ENCODE measurements at regions not wholly inside any gene's neighbourhood (a gene's known extent, or its start where the extent isn't known, plus 50 kb on each side); places are given as distances from the start of the nearest gene placed in this dataset.

DNA sequence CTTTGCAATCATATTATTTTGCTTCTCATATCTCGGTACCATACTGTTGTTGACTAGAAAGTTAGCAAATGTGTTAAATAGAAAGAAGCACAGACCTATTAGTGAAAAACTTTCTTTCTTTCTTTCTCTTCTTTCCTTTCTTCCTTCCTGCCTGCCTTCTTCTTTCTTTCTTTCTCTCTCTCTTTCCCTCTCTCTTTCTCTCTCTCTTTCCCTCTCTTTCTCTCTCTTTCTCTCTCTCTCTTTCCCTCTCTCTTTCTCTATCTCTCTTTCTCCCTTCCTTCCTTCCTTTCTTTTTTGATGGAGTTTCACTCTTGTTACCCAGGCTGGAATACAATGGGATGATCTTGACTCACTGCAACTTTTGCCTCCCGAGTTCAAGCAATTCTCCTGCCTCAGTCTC lies 1160.6 kb downstream of the GATA3 start:
- no peak for FAIRE-seq
- TF ChIP-seq POLR2A (IDR thresholded peaks at IDR 0.05; ENCODE audit: low read depth, low read length) (no peak), TAF1 (IDR thresholded peaks at IDR 0.05; ENCODE audit: borderline replicate concordance, low read depth, low read length) (no peak), POLR2AphosphoS5 (IDR thresholded peaks at IDR 0.05; ENCODE audit: low read depth, low read length) (no peak)
- DNase-seq (ENCODE audit: insufficient read length), result no peak

DNA sequence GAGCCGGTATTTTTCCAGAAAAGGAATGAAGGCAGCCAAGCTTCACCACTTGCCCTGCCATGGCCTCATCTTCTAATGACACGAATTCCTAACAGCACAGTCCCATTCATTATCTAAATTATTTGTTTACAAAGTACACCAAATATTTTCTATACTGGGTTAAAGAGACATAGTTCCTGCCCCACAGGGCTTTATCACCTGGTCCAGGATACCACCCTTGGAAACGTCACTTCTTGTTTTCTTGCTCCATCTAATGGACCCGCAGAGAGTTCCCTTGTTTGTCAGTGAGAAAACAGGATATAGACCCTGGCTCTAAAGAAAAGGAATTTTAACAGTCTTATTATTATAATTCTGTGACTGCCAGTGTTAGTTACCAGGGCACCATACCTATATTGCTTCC lies 1165.4 kb downstream of the GATA3 start:
- FAIRE-seq, result no peak
- no peak for DNase-seq (ENCODE audit: insufficient read length)

DNA sequence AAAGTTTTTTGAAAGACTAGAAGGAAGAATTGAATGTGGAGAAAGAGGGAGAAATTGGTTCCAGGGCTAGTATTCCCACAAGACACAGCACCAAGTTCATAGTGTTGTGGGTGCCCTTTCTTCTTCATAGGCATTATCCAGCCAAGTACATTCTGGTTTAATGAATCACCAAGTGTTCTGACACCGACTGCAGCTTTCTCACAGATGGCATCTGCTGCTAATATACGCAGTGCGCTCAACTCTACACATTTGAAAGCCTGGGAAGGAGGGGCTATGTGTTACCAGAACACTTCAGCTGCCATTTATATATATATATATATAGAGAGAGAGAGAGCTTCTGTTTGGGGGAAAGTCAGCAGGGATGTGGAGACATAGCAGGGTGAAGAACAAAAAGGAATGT lies 1168.4 kb downstream of the GATA3 start:
- FAIRE-seq (no peak), DNase-seq (ENCODE audit: insufficient read length) (no peak)

More for the DNA sequence above, 1165.4 kb downstream of the GATA3 start:
- TF ChIP-seq TAF1 (IDR thresholded peaks at IDR 0.05; ENCODE audit: borderline replicate concordance, low read depth, low read length), result no peak
- TF ChIP-seq POLR2A (IDR thresholded peaks at IDR 0.05; ENCODE audit: low read depth, low read length), result no peak
- no peak for TF ChIP-seq POLR2AphosphoS5 (IDR thresholded peaks at IDR 0.05; ENCODE audit: low read depth, low read length)

DNA sequence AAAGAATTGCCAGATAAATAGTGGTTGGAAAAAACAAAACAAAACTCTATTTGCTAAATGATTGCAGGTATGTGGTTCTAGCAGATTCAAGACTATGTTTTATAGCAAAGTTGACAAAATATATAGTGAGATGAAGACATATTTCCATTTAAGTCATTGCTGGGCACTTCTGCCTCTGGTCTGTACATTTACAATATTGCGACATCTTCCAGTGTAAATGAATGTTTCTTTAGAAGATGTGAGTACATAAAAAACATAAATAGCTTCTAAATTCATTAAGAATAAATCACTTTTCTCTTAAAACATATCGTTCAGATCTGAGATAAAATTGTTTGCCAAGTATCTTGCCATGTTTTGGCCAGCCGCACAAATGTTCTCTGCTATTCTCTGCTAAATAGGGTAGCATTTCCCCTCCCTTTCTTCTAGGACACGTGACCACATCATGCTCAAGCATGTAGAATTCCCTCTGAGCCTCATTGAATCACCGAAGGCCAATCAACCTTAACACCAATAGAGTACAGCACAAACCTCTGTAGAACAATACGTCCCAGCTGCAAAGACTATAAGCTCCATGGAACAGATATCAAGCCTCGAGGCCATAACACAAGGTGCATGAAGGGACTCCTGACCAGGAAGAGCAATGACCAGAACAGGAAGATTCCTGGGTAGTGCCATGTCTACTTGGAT lies 1173.3 kb downstream of the GATA3 start:
- no peak for DNase-seq (ENCODE audit: insufficient read length)
- TF ChIP-seq POLR2A (IDR thresholded peaks at IDR 0.05; ENCODE audit: low read depth, low read length), result no peak
- TF ChIP-seq TAF1 (IDR thresholded peaks at IDR 0.05; ENCODE audit: borderline replicate concordance, low read depth, low read length), result no peak
- no peak for TF ChIP-seq POLR2AphosphoS5 (IDR thresholded peaks at IDR 0.05; ENCODE audit: low read depth, low read length)
- FAIRE-seq, result no peak

More for the DNA sequence above, 1168.4 kb downstream of the GATA3 start:
- TF ChIP-seq TAF1 (IDR thresholded peaks at IDR 0.05; ENCODE audit: borderline replicate concordance, low read depth, low read length) (no peak), POLR2AphosphoS5 (IDR thresholded peaks at IDR 0.05; ENCODE audit: low read depth, low read length) (no peak), POLR2A (IDR thresholded peaks at IDR 0.05; ENCODE audit: low read depth, low read length) (no peak)

DNA sequence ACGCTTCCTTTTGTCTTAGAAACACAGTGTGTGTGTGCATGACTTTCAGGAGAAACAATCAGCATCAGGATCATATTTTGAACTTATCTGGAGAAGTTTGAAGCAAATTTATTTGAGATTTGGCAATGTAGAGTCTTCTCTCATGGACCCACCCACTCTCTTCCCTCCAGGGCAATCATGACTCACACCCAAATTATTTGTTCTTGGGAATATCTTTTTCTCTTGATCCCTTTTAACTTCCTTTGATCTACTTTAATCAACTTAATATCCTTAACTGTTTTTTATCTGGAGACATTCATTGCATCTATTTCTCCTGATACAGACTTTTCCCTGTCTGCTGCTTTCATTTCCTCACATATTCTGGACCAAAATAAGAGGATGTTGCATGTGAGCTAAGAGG lies 1174.3 kb downstream of the GATA3 start:
- TF ChIP-seq TAF1 (IDR thresholded peaks at IDR 0.05; ENCODE audit: borderline replicate concordance, low read depth, low read length) (no peak), POLR2AphosphoS5 (IDR thresholded peaks at IDR 0.05; ENCODE audit: low read depth, low read length) (no peak), POLR2A (IDR thresholded peaks at IDR 0.05; ENCODE audit: low read depth, low read length) (no peak)
- FAIRE-seq (no peak), DNase-seq (ENCODE audit: insufficient read length) (no peak)

DNA sequence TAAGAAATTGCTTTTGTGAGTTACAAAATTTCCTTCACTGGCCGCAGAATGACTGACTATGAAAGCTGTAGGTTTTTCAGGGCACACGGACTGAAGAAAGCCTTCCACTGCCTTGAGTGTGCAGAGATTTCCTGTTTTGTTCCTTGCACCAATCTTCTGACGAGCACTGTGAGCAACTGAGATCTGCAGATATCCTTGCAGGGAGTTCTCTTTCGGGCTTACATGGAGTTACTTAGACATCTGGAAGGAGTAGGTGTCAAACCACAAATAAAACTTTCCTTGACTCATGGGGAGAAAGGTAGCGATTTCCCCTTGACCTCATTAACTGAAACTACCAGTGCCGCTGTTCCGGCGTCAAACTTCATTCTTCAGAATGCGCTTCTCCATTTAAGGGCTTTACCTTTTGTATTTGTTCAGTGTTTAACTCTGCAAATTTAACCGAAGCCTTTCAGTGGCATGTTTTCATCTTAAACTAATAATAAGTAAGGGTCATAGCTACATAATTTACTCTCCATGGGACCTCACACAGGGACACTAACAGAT lies 1175.3 kb downstream of the GATA3 start:
- FAIRE-seq (no peak), DNase-seq (ENCODE audit: insufficient read length) (no peak)
- TF ChIP-seq TAF1 (IDR thresholded peaks at IDR 0.05; ENCODE audit: borderline replicate concordance, low read depth, low read length) (no peak), POLR2AphosphoS5 (IDR thresholded peaks at IDR 0.05; ENCODE audit: low read depth, low read length) (no peak), POLR2A (IDR thresholded peaks at IDR 0.05; ENCODE audit: low read depth, low read length) (no peak)

DNA sequence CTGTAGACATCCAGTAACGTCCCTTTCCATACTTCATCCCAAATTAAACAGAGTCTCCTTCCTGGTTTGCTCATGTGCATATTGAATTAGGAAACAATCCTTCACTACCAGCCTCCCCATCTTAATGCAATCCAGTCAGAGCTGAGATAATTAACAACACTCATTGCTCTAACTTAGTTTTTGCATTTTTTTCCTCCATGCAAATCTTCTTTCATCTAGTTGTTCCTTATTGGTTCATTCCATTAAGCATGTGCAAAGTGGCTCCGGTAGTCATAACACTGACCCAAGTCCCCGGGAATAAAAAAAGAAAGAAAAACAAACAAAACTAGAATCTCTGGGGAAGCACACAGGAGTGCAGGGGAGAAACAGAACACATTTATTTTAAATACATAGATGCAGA lies 1176.1 kb downstream of the GATA3 start:
- FAIRE-seq (no peak), DNase-seq (ENCODE audit: insufficient read length) (no peak)
- TF ChIP-seq TAF1 (IDR thresholded peaks at IDR 0.05; ENCODE audit: borderline replicate concordance, low read depth, low read length), result no peak
- TF ChIP-seq POLR2AphosphoS5 (IDR thresholded peaks at IDR 0.05; ENCODE audit: low read depth, low read length), result no peak
- TF ChIP-seq POLR2A (IDR thresholded peaks at IDR 0.05; ENCODE audit: low read depth, low read length), result no peak

DNA sequence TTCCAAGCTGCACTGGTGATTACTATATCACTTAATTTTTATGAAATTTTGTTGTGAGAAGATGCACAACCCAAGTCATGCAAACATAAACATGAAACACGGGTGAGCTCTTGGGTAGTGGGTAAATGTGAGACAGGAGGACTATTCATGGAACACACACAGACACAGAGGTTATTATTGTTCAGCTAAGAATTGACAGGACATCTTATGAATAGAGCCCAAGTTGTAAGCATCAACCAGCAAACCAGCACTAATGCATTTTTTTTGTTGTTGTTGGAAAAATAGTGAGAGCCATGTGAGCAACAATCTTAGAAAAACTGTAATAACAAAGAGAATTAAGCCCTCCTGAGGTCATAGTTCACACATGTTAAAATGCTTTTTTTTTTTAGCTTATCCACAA lies 1179.7 kb downstream of the GATA3 start:
- FAIRE-seq, result no peak
- no peak for DNase-seq (ENCODE audit: insufficient read length)

DNA sequence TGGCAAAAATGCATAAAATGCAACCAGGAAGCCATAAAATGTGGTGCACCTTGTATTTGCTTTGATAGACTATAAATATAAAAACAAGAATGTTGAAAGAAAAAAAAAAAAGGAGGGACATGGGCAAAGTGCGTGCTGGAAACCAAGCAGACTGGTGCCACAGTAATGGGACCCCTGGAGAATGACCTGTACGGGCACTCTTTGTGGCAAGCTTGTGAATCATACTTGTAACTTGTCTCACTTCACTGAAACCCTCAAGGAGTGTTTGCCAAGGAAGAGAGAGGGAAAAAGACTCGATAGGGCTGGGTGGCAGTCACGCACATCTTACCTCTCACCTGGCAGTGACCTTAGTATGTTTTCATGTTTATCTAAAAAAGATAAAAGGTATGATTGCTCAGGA lies 1183.6 kb downstream of the GATA3 start:
- TF ChIP-seq POLR2A (IDR thresholded peaks at IDR 0.05; ENCODE audit: low read depth, low read length), result no peak
- TF ChIP-seq POLR2AphosphoS5 (IDR thresholded peaks at IDR 0.05; ENCODE audit: low read depth, low read length), result no peak
- TF ChIP-seq TAF1 (IDR thresholded peaks at IDR 0.05; ENCODE audit: borderline replicate concordance, low read depth, low read length), result no peak
- no peak for DNase-seq (ENCODE audit: insufficient read length)
- no peak for FAIRE-seq

More for the DNA sequence above, 1179.7 kb downstream of the GATA3 start:
- TF ChIP-seq POLR2A (IDR thresholded peaks at IDR 0.05; ENCODE audit: low read depth, low read length) (no peak), TAF1 (IDR thresholded peaks at IDR 0.05; ENCODE audit: borderline replicate concordance, low read depth, low read length) (no peak), POLR2AphosphoS5 (IDR thresholded peaks at IDR 0.05; ENCODE audit: low read depth, low read length) (no peak)

GRCh38 chr10:9239298-9239697 lies 1184.8 kb downstream of the GATA3 start:
- DNase-seq (ENCODE audit: insufficient read length), result no peak
- no peak for FAIRE-seq
- no peak for TF ChIP-seq POLR2AphosphoS5 (IDR thresholded peaks at IDR 0.05; ENCODE audit: low read depth, low read length)
- no peak for TF ChIP-seq TAF1 (IDR thresholded peaks at IDR 0.05; ENCODE audit: borderline replicate concordance, low read depth, low read length)
- TF ChIP-seq POLR2A (IDR thresholded peaks at IDR 0.05; ENCODE audit: low read depth, low read length), result no peak

GRCh38 chr10:9243941-9244411 lies 1189.5 kb downstream of the GATA3 start:
- DNase-seq (ENCODE audit: insufficient read length) (no peak), FAIRE-seq (no peak)
- TF ChIP-seq POLR2A (IDR thresholded peaks at IDR 0.05; ENCODE audit: low read depth, low read length) (no peak), POLR2AphosphoS5 (IDR thresholded peaks at IDR 0.05; ENCODE audit: low read depth, low read length) (no peak), TAF1 (IDR thresholded peaks at IDR 0.05; ENCODE audit: borderline replicate concordance, low read depth, low read length) (no peak)

DNA sequence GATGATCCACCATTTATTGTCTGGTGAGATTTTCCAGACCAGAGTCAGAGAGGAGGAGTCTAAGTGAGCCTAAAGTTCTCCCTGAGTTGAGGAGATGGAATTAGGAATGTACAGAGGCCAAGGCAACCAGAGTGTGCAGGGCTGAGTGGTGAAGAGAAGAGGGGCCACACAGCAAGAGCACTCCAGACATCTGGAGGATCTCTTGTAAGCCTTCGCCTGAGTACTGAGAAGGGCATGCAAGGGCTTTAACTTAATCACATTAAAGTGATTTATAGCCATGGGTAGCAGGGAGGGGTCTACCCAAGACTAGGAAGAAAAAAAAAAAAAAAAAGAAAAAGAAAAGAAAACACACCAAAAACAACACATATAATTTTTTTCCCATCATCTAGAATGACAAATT lies 1190.4 kb downstream of the GATA3 start:
- FAIRE-seq (no peak), DNase-seq (ENCODE audit: insufficient read length) (no peak)
- TF ChIP-seq POLR2AphosphoS5 (IDR thresholded peaks at IDR 0.05; ENCODE audit: low read depth, low read length), result no peak
